H9 (cell line): ENCODE measurements at regions not wholly inside any gene's neighbourhood (a gene's known extent, or its start where the extent isn't known, plus 50 kb on each side); places are given as distances from the start of the nearest gene placed in this dataset.

ENCODE experiments used
- DNase-seq: peaks from one replicate; pipeline ENCODE4 v3.0.0-alpha.2; 2017
- H2AFZ ChIP-seq: one replicate; pipeline ENCODE4 v1.6.1; 2013; ENCODE audit warnings: mild to moderate bottlenecking, low read length, control low read depth, moderate library complexity
- H2AK5ac ChIP-seq: 2 replicates; pipeline ENCODE4 v1.6.1; 2013; ENCODE audit warnings: low read length, control low read depth, mixed read lengths; ENCODE audit not compliant: insufficient read length
- H2BK120ac ChIP-seq: one replicate; pipeline ENCODE4 v1.6.1; 2013; ENCODE audit warnings: low read depth, mild to moderate bottlenecking, low read length, control low read depth, inconsistent platforms; ENCODE audit not compliant: poor library complexity, severe bottlenecking
- H2BK12ac ChIP-seq: 2 replicates; pipeline ENCODE4 v1.6.1; 2013; ENCODE audit warnings: low read length, control low read depth, mixed read lengths, low read depth; ENCODE audit not compliant: insufficient read length
- H2BK15ac ChIP-seq: 2 replicates; pipeline ENCODE4 v1.6.1; 2013; ENCODE audit warnings: low read depth, low read length, control low read depth
- H2BK20ac ChIP-seq: one replicate; pipeline ENCODE4 v1.6.1; 2013; ENCODE audit warnings: low read depth, mild to moderate bottlenecking, low read length, control low read depth, inconsistent platforms; ENCODE audit not compliant: poor library complexity, severe bottlenecking
- H2BK5ac ChIP-seq: 2 replicates; pipeline ENCODE4 v1.6.1; 2013; ENCODE audit warnings: low read length, control low read depth, mixed read lengths; ENCODE audit not compliant: insufficient read length
- H3K14ac ChIP-seq: 2 replicates; pipeline ENCODE4 v1.6.1; 2013; ENCODE audit warnings: low read length, control low read depth; ENCODE audit not compliant: insufficient read depth
- H3K18ac ChIP-seq: 2 replicates; pipeline ENCODE4 v1.6.1; 2013; ENCODE audit warnings: low read depth, mild to moderate bottlenecking, mixed read lengths, low read length, control low read depth; ENCODE audit not compliant: insufficient read length
- H3K23ac ChIP-seq: 2 replicates; pipeline ENCODE4 v1.6.1; 2013; ENCODE audit warnings: low read length, control low read depth, mixed read lengths, low read depth; ENCODE audit not compliant: insufficient read length
- H3K23me2 ChIP-seq: 2 replicates; pipeline ENCODE4 v1.6.1; 2013; ENCODE audit warnings: low read depth, mild to moderate bottlenecking, mixed read lengths, low read length, control low read depth; ENCODE audit not compliant: insufficient read length, poor library complexity, severe bottlenecking
- H3K27ac ChIP-seq: 2 replicates; pipeline ENCODE4 v1.5.1; 2013; ENCODE audit warnings: low read length, control low read depth, mixed read lengths, low read depth; ENCODE audit not compliant: insufficient read length
- H3K27me3 ChIP-seq: 2 replicates; pipeline ENCODE4 v1.6.1; 2013; ENCODE audit warnings: low read length, control low read depth, inconsistent platforms; ENCODE audit not compliant: insufficient read depth
- H3K4ac ChIP-seq: 2 replicates; pipeline ENCODE4 v1.6.1; 2013; ENCODE audit warnings: low read depth, mild to moderate bottlenecking, control low read depth, inconsistent platforms, low read length, moderate library complexity
- H3K4me1 ChIP-seq: 2 replicates; pipeline ENCODE4 v1.6.1; 2013; ENCODE audit warnings: low read length, control low read depth, inconsistent platforms; ENCODE audit not compliant: insufficient read depth
- H3K4me2 ChIP-seq: 2 replicates; pipeline ENCODE4 v1.6.1; 2013; ENCODE audit warnings: low read length, control low read depth, mixed read lengths; ENCODE audit not compliant: insufficient read length, insufficient read depth
- H3K56ac ChIP-seq: 2 replicates; pipeline ENCODE4 v1.6.1; 2013; ENCODE audit warnings: low read depth, mild to moderate bottlenecking, mixed read lengths, low read length, control low read depth; ENCODE audit not compliant: insufficient read length
- H3K79me1 ChIP-seq: 2 replicates; pipeline ENCODE4 v1.6.1; 2013; ENCODE audit warnings: low read depth, mild to moderate bottlenecking, moderate library complexity, low read length, control low read depth, inconsistent platforms; ENCODE audit not compliant: insufficient read depth, poor library complexity, severe bottlenecking
- H3K79me2 ChIP-seq: 2 replicates; pipeline ENCODE4 v1.6.1; 2013; ENCODE audit warnings: low read length, control low read depth, inconsistent platforms; ENCODE audit not compliant: insufficient read depth
- H3K9ac ChIP-seq: 2 replicates; pipeline ENCODE4 v1.6.1; 2013; ENCODE audit warnings: low read length, control low read depth, mixed read lengths; ENCODE audit not compliant: insufficient read length; ENCODE audit errors: extremely low read depth
- H3K9me3 ChIP-seq: one replicate; pipeline ENCODE4 v1.6.1; 2013; ENCODE audit warnings: low read depth, low read length, inconsistent platforms; ENCODE audit not compliant: control insufficient read depth
- H3T11ph ChIP-seq: one replicate; pipeline ENCODE4 v1.6.1; 2013; ENCODE audit warnings: mild to moderate bottlenecking, low read length, control low read depth, inconsistent platforms
- H4K20me1 ChIP-seq: one replicate; pipeline ENCODE4 v1.6.1; 2013; ENCODE audit not compliant: control insufficient read depth, insufficient read length, insufficient read depth
- H4K5ac ChIP-seq: 2 replicates; pipeline ENCODE4 v1.6.1; 2013; ENCODE audit warnings: low read depth, mild to moderate bottlenecking, mixed read lengths, low read length, control low read depth; ENCODE audit not compliant: insufficient read length
- H4K8ac ChIP-seq: replicated peaks from 2 replicates; pipeline ENCODE4 v1.6.1; 2013; ENCODE audit warnings: low read length, control low read depth, mixed read lengths, low read depth; ENCODE audit not compliant: insufficient read length
- H4K91ac ChIP-seq: 2 replicates; pipeline ENCODE4 v1.6.1; 2013; ENCODE audit warnings: low read depth, mild to moderate bottlenecking, moderate library complexity, mixed read lengths, low read length, control low read depth; ENCODE audit not compliant: insufficient read length
- H3K27ac Mint-ChIP-seq, 3 experiments: 2 replicates in 2 of 3; 3 replicates in 1 of 3; pipeline ENCODE4 v1.8.0; 2020 to 2021; ENCODE audit warnings: mixed read lengths in 3 of 3, mild to moderate bottlenecking in 1 of 3, moderate library complexity in 1 of 3
- H3K27me3 Mint-ChIP-seq: 2 replicates; pipeline ENCODE4 v1.8.0; 2021; ENCODE audit warnings: low read depth, mild to moderate bottlenecking, moderate library complexity, mixed read lengths
- H3K36me3 Mint-ChIP-seq, 3 experiments: 2 replicates in 2 of 3; 3 replicates in 1 of 3; pipeline ENCODE4 v1.8.0; 2020 to 2021; ENCODE audit warnings: low read depth in 3 of 3, mixed read lengths in 3 of 3; ENCODE audit not compliant: insufficient read depth in 1 of 3
- H3K4me1 Mint-ChIP-seq, 2 experiments: 2 replicates each; pipeline ENCODE4 v1.8.0; 2020; ENCODE audit warnings: mixed read lengths in 2 of 2
- H3K4me3 Mint-ChIP-seq, 2 experiments: 2 replicates in 1 of 2; 3 replicates in 1 of 2; pipeline ENCODE4 v1.8.0; 2020 to 2021; ENCODE audit warnings: mild to moderate bottlenecking in 2 of 2, mixed read lengths in 2 of 2, moderate library complexity in 1 of 2
- H3K9me3 Mint-ChIP-seq, 2 experiments: 2 replicates in 1 of 2; 3 replicates in 1 of 2; pipeline ENCODE4 v1.8.0; 2020; ENCODE audit warnings: mild to moderate bottlenecking in 2 of 2, mixed read lengths in 2 of 2, moderate library complexity in 1 of 2
- CTCF ChIP-seq: fragments of 200-600 bp; sonication (generic); conservative IDR thresholded peaks from 3 replicates; pipeline ENCODE4 v1.8.0; 2021; ENCODE audit warnings: antibody characterized with exemption, mild to moderate bottlenecking
- WGBS: extraction: QIAGEN DNeasy Blood & Tissue Kit; methylation state at CpG from one replicate; pipeline ENCODE4 v1.1.7; 2013; ENCODE audit warnings: missing lambda C conversion rate, low lambda C conversion rate, mixed read lengths; ENCODE audit not compliant: insufficient read length; ENCODE audit errors: extremely low coverage; 5-methylcytosine and 5-hydroxymethylcytosine counted together

- H3K14ac ChIP-seq = no peak overlapping the region
- Mint-ChIP-seq H3K4me1 (no peaks in the 10 kb centered on the region), H3K4me3 (no peak overlapping the region), H3K27ac (no peak overlapping the region), H3K27me3 (peaks cover under 1% of the 10 kb centered on the region; the same call in 1 of the 2 replicates), H3K9me3 (peaks cover 9 to 16% of the 10 kb centered on the region in 2 experiments), H3K36me3 (peaks cover 2 to 9% (median 3%) of the 10 kb centered on the region in 3 experiments; a peak in 3 of 7 replicates)
- no peaks in the 10 kb centered on the region for H3K79me1 ChIP-seq
- H2AK5ac ChIP-seq = no peak overlapping the region
- no peak overlapping the region for H3T11ph ChIP-seq
- H2BK5ac ChIP-seq = no peak overlapping the region
- H4K91ac ChIP-seq = no peak overlapping the region
- H4K8ac ChIP-seq = no peak overlapping the region
- H3K23ac ChIP-seq = no peak overlapping the region
- no peak overlapping the region for H2BK12ac ChIP-seq
- H3K4ac ChIP-seq = no peak overlapping the region
- no peak overlapping the region for H3K9ac ChIP-seq
- no peak overlapping the region for H3K27ac ChIP-seq
- no peak overlapping the region for H3K18ac ChIP-seq
- no peaks in the 10 kb centered on the region for H3K9me3 ChIP-seq
- no peak overlapping the region for H3K56ac ChIP-seq
- H3K4me1 ChIP-seq = no peaks in the 10 kb centered on the region
- no CpG with 5 or more reads among the region's 2 CpGs for WGBS
- H4K5ac ChIP-seq = no peak overlapping the region
- H3K23me2 ChIP-seq = no peaks in the 10 kb centered on the region
- no peak for DNase-seq
- no peak overlapping the region for H2BK120ac ChIP-seq
- H2BK15ac ChIP-seq = no peak overlapping the region
- H3K27me3 ChIP-seq = no peaks in the 10 kb centered on the region
- H3K4me2 ChIP-seq = no peak overlapping the region
- H2BK20ac ChIP-seq = no peak overlapping the region
- no peak overlapping the region for H2AFZ ChIP-seq
- no peaks in the 10 kb centered on the region for H3K79me2 ChIP-seq
- no peaks in the 10 kb centered on the region for H4K20me1 ChIP-seq
- no peak for TF ChIP-seq CTCF
These were observed 145.0 kb upstream of the ASIC2 start for GRCh38 chr17:33438139-33438538.
